ENCODE measurements at regions not wholly inside any gene's neighbourhood (a gene's known extent, or its start where the extent isn't known, plus 50 kb on each side); places are given as distances from the start of the nearest gene placed in this dataset.

DNA sequence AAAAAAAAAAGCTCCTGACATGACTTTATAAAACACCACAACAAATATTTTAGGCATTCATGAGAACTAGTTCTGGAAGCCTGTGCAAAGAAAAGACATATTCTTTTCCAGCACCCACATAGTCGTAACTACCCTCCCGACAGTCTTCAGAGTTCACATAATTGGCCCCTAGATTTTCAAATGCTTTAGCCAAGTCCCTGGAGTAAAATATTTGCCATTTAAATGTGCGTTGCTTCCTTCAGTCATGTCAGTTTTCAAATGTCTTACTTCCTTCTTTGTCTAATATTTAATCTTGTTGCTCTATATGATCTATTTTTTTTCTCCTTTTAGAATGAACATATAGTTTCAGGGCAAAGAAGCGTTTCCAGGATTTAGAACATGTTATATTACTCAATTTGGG lies 66.8 kb upstream of the KRAS start (continued):
- TF ChIP-seq ZNF407 (IDR thresholded peaks at IDR 0.05; ENCODE audit: low read depth): no peak
- TF ChIP-seq MECOM (CRISPR knock-in tag; IDR thresholded peaks at IDR 0.05): no peak
- TF ChIP-seq POLR2A (conservative IDR thresholded peaks at IDR 0.05): no peak
- no peak for TF ChIP-seq ZNF165 (CRISPR knock-in tag; IDR thresholded peaks at IDR 0.05; ENCODE audit: borderline replicate concordance)
- TF ChIP-seq, protein P1, sequence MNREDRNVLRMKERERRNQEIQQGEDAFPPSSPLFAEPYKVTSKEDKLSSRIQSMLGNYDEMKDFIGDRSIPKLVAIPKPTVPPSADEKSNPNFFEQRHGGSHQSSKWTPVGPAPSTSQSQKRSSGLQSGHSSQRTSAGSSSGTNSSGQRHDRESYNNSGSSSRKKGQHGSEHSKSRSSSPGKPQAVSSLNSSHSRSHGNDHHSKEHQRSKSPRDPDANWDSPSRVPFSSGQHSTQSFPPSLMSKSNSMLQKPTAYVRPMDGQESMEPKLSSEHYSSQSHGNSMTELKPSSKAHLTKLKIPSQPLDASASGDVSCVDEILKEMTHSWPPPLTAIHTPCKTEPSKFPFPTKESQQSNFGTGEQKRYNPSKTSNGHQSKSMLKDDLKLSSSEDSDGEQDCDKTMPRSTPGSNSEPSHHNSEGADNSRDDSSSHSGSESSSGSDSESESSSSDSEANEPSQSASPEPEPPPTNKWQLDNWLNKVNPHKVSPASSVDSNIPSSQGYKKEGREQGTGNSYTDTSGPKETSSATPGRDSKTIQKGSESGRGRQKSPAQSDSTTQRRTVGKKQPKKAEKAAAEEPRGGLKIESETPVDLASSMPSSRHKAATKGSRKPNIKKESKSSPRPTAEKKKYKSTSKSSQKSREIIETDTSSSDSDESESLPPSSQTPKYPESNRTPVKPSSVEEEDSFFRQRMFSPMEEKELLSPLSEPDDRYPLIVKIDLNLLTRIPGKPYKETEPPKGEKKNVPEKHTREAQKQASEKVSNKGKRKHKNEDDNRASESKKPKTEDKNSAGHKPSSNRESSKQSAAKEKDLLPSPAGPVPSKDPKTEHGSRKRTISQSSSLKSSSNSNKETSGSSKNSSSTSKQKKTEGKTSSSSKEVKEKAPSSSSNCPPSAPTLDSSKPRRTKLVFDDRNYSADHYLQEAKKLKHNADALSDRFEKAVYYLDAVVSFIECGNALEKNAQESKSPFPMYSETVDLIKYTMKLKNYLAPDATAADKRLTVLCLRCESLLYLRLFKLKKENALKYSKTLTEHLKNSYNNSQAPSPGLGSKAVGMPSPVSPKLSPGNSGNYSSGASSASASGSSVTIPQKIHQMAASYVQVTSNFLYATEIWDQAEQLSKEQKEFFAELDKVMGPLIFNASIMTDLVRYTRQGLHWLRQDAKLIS (CRISPR knock-in tag; IDR thresholded peaks at IDR 0.05): no peak
- TF ChIP-seq MEF2D (tag; conservative IDR thresholded peaks at IDR 0.05; ENCODE audit: low read depth): no peak
- TF ChIP-seq CEBPG (CRISPR knock-in tag; IDR thresholded peaks at IDR 0.05): no peak
- no peak for TF ChIP-seq CEBPG (tag; conservative IDR thresholded peaks at IDR 0.05 in 1 of 2, IDR thresholded peaks at IDR 0.05 in 1 of 2)
- no peak for TF ChIP-seq EGR1 (conservative IDR thresholded peaks at IDR 0.05)
- TF ChIP-seq, protein P2, sequence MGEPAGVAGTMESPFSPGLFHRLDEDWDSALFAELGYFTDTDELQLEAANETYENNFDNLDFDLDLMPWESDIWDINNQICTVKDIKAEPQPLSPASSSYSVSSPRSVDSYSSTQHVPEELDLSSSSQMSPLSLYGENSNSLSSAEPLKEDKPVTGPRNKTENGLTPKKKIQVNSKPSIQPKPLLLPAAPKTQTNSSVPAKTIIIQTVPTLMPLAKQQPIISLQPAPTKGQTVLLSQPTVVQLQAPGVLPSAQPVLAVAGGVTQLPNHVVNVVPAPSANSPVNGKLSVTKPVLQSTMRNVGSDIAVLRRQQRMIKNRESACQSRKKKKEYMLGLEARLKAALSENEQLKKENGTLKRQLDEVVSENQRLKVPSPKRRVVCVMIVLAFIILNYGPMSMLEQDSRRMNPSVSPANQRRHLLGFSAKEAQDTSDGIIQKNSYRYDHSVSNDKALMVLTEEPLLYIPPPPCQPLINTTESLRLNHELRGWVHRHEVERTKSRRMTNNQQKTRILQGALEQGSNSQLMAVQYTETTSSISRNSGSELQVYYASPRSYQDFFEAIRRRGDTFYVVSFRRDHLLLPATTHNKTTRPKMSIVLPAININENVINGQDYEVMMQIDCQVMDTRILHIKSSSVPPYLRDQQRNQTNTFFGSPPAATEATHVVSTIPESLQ (CRISPR knock-in tag; IDR thresholded peaks at IDR 0.05): no peak
- no peak for TF ChIP-seq ZNF224 (CRISPR knock-in tag; IDR thresholded peaks at IDR 0.05)
- TF ChIP-seq, protein P3, sequence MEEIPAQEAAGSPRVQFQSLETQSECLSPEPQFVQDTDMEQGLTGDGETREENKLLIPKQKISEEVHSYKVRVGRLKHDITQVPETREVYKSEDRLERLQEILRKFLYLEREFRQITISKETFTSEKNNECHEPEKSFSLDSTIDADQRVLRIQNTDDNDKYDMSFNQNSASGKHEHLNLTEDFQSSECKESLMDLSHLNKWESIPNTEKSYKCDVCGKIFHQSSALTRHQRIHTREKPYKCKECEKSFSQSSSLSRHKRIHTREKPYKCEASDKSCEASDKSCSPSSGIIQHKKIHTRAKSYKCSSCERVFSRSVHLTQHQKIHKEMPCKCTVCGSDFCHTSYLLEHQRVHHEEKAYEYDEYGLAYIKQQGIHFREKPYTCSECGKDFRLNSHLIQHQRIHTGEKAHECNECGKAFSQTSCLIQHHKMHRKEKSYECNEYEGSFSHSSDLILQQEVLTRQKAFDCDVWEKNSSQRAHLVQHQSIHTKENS (CRISPR knock-in tag; IDR thresholded peaks at IDR 0.05): no peak
